HG02642 (cell line): ENCODE measurements at regions not wholly inside any gene's neighbourhood (a gene's known extent, or its start where the extent isn't known, plus 50 kb on each side); places are given as distances from the start of the nearest gene placed in this dataset.

Experiments used
- ATAC-seq: cut with Tn5 transposase; IDR thresholded peaks from one replicate; pipeline ENCODE4 v1.9.1; 2021; ENCODE audit warnings: mild to moderate bottlenecking; ENCODE audit not compliant: unreplicated experiment, poor library complexity

GRCh38 chr9:8262625-8263622, 463.3 kb upstream of the DMAC1 start:
- no peak for ATAC-seq

GRCh38 chr9:8261737-8262136, 462.2 kb upstream of the DMAC1 start:
- ATAC-seq, result no peak

- no peak for ATAC-seq
Measured at GRCh38 chr9:8259028-8259427, 459.4 kb upstream of the DMAC1 start.

GRCh38 chr9:8256880-8257279, 457.3 kb upstream of the DMAC1 start:
- ATAC-seq, result no peak

- no peak for ATAC-seq
Measured at GRCh38 chr9:8255850-8256249, 456.3 kb upstream of the DMAC1 start.

GRCh38 chr9:8254541-8254940, 455.0 kb upstream of the DMAC1 start:
- no peak for ATAC-seq

- no peak for ATAC-seq
Measured at GRCh38 chr9:8252445-8252844, 452.9 kb upstream of the DMAC1 start.

- ATAC-seq, result no peak
Measured at GRCh38 chr9:8251566-8251965, 452.0 kb upstream of the DMAC1 start.

- ATAC-seq, result no peak
Measured at GRCh38 chr9:8244505-8245092, 445.0 kb upstream of the DMAC1 start.

- ATAC-seq, result no peak
Measured at GRCh38 chr9:8241201-8241600, 441.6 kb upstream of the DMAC1 start.

- ATAC-seq, result no peak
Measured at GRCh38 chr9:8237096-8237495, 437.5 kb upstream of the DMAC1 start.

GRCh38 chr9:8235489-8235888, 435.9 kb upstream of the DMAC1 start:
- no peak for ATAC-seq

- no peak for ATAC-seq
Measured at GRCh38 chr9:8234316-8234715, 434.7 kb upstream of the DMAC1 start.

GRCh38 chr9:8232726-8233125, 433.1 kb upstream of the DMAC1 start:
- ATAC-seq, result no peak

- ATAC-seq, result no peak
Measured at GRCh38 chr9:8229226-8229625, 429.6 kb upstream of the DMAC1 start.

GRCh38 chr9:8224381-8224801, 424.8 kb upstream of the DMAC1 start:
- ATAC-seq, result no peak

GRCh38 chr9:8223861-8224260, 424.3 kb upstream of the DMAC1 start:
- ATAC-seq, result no peak

GRCh38 chr9:8221462-8221861, 421.9 kb upstream of the DMAC1 start:
- no peak for ATAC-seq

GRCh38 chr9:8208465-8208864, 408.9 kb upstream of the DMAC1 start:
- no peak for ATAC-seq

GRCh38 chr9:8207596-8207995, 408.0 kb upstream of the DMAC1 start:
- no peak for ATAC-seq

GRCh38 chr9:8206720-8207119, 407.1 kb upstream of the DMAC1 start:
- ATAC-seq, result no peak

GRCh38 chr9:8205576-8205975, 406.0 kb upstream of the DMAC1 start:
- no peak for ATAC-seq
